Endothelial cell of umbilical vein (primary cell): ENCODE measurements at regions not wholly inside any gene's neighbourhood (a gene's known extent, or its start where the extent isn't known, plus 50 kb on each side); places are given as distances from the start of the nearest gene placed in this dataset.

ENCODE experiments used
- CTCF ChIP-seq, 2 donors: IDR thresholded peaks; 1 replicate in 1 of 2; 2 replicates in 1 of 2; pipeline ENCODE4 v1.5.1; 2011; ENCODE audit warnings: low read length in 2 of 2, mild to moderate bottlenecking in 2 of 2, moderate library complexity in 2 of 2, control low read depth in 1 of 2, inconsistent platforms in 1 of 2, low read depth in 1 of 2; ENCODE audit not compliant: insufficient read depth in 1 of 2; ENCODE audit errors: extremely low read depth in 1 of 2
- EZH2 ChIP-seq: IDR thresholded peaks from 2 replicates; pipeline ENCODE4 v1.6.1; 2012; ENCODE audit warnings: borderline replicate concordance, low read depth, mild to moderate bottlenecking, moderate library complexity, low read length, inconsistent platforms; ENCODE audit not compliant: severe bottlenecking
- FOS ChIP-seq: IDR thresholded peaks from 2 replicates; pipeline ENCODE4 v1.6.1; 2011; ENCODE audit warnings: mild to moderate bottlenecking, low read length, moderate library complexity, borderline replicate concordance; ENCODE audit not compliant: insufficient read depth
- GATA2 ChIP-seq: IDR thresholded peaks from 2 replicates; pipeline ENCODE4 v1.7.0; 2011; ENCODE audit warnings: low read depth, mild to moderate bottlenecking, moderate library complexity, mixed read lengths, low read length; ENCODE audit not compliant: insufficient read length, insufficient read depth
- JUN ChIP-seq: IDR thresholded peaks from 2 replicates; pipeline ENCODE4 v1.6.1; 2011; ENCODE audit warnings: borderline replicate concordance, low read depth; ENCODE audit not compliant: insufficient read length, insufficient read depth
- MAX ChIP-seq: IDR thresholded peaks from 2 replicates; pipeline ENCODE4 v1.6.1; 2011; ENCODE audit not compliant: insufficient read depth, insufficient read length
- MYC ChIP-seq: IDR thresholded peaks from one replicate; pipeline ENCODE4 v1.6.1; 2011; ENCODE audit warnings: mild to moderate bottlenecking, low read depth, low read length
- POLR2A ChIP-seq: IDR thresholded peaks from 2 replicates; pipeline ENCODE4 v1.6.1; 2012; ENCODE audit warnings: low read depth, mild to moderate bottlenecking, control low read depth, low read length
- POLR2AphosphoS5 ChIP-seq: IDR thresholded peaks from 2 replicates; pipeline ENCODE4 v1.6.1; 2012; ENCODE audit warnings: low read depth, mild to moderate bottlenecking, control low read depth, low read length, moderate library complexity; ENCODE audit not compliant: insufficient read depth

GRCh38 chr9:21685502-21685901, 116.9 kb upstream of the MTAP start:
- TF ChIP-seq POLR2A (no peak), EZH2 (no peak), MAX (no peak), JUN (no peak), CTCF (IDR thresholded peaks at IDR 0.05; ENCODE audit: extremely low read depth in 1 of 2, insufficient read depth in 1 of 2, low read depth in 1 of 2, low read length in 2 of 2) (no peak), FOS (no peak), POLR2AphosphoS5 (no peak), MYC (no peak), GATA2 (no peak)
